ENCODE measurements at regions not wholly inside any gene's neighbourhood (a gene's known extent, or its start where the extent isn't known, plus 50 kb on each side); places are given as distances from the start of the nearest gene placed in this dataset.

DNA sequence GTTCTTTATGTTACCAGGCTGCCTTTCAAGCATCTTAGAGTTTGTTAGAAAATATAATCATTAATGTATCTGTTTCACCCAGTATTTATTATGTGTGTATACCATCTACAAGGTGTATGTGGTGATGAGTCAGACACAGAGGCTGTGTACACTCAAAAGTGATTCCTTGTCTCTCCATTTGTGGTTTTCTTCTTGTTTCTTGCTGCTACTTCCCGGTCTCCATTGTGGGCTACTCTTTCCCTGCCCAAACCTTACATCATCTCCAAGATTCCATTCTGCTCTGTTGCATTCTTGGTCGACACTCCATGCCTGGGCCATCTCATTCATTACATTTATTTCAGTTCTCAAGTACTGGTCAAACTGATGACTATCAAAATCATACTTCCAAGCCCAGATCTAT is 182.2 kb upstream of the STXBP5 start:
- H3K36me3 ChIP-seq: no peaks in the 10 kb centered on the region

DNA sequence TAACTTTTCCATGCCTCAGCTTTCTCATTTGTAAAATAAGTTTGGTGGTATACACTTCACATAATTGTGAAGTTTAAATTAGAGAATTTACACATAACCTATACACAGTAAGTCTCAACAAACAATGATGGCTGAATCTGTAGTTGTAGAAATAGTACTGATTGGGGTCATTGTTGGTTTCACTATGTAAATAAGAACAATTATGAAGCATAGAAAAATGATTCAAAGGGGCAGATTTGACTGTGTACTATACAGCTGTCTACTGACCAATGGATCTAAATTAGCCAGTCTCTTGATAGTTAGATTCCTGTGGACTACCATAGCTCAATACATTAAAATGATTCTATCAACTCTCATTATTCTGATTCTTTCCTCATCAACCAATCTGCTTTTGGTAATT is 181.1 kb upstream of the STXBP5 start:
- H3K36me3 ChIP-seq: no peaks in the 10 kb centered on the region
- H3K27ac ChIP-seq: no peak overlapping the region
- no peaks in the 10 kb centered on the region for H3K27me3 ChIP-seq
- DNase-seq (ENCODE audit: low spot score in 2 of 2): no peak
- no peaks in the 10 kb centered on the region for H3K4me1 ChIP-seq
- TF ChIP-seq POLR2A (IDR thresholded peaks at IDR 0.05): no peak
- TF ChIP-seq EP300 (IDR thresholded peaks at IDR 0.05): no peak
- TF ChIP-seq, protein P1, sequence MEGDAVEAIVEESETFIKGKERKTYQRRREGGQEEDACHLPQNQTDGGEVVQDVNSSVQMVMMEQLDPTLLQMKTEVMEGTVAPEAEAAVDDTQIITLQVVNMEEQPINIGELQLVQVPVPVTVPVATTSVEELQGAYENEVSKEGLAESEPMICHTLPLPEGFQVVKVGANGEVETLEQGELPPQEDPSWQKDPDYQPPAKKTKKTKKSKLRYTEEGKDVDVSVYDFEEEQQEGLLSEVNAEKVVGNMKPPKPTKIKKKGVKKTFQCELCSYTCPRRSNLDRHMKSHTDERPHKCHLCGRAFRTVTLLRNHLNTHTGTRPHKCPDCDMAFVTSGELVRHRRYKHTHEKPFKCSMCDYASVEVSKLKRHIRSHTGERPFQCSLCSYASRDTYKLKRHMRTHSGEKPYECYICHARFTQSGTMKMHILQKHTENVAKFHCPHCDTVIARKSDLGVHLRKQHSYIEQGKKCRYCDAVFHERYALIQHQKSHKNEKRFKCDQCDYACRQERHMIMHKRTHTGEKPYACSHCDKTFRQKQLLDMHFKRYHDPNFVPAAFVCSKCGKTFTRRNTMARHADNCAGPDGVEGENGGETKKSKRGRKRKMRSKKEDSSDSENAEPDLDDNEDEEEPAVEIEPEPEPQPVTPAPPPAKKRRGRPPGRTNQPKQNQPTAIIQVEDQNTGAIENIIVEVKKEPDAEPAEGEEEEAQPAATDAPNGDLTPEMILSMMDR (IDR thresholded peaks at IDR 0.05): no peak
- H3K4me3 ChIP-seq: no peak overlapping the region
- H3K9me3 ChIP-seq: no peaks in the 10 kb centered on the region

More for the DNA sequence above, 182.2 kb upstream of the STXBP5 start:
- Histone ChIP-seq H3K27ac (no peak overlapping the region), H3K27me3 (no peaks in the 10 kb centered on the region), H3K4me3 (no peak overlapping the region), H3K4me1 (no peaks in the 10 kb centered on the region), H3K9me3 (no peaks in the 10 kb centered on the region)
- no peak for DNase-seq (ENCODE audit: low spot score in 2 of 2)
- WGBS, 2 donors: 80 to 82% methylated on average over 2 of the region's 2 CpGs
- TF ChIP-seq EP300 (IDR thresholded peaks at IDR 0.05) (no peak), POLR2A (IDR thresholded peaks at IDR 0.05) (no peak)
- TF ChIP-seq, protein P1 (IDR thresholded peaks at IDR 0.05): no peak

DNA sequence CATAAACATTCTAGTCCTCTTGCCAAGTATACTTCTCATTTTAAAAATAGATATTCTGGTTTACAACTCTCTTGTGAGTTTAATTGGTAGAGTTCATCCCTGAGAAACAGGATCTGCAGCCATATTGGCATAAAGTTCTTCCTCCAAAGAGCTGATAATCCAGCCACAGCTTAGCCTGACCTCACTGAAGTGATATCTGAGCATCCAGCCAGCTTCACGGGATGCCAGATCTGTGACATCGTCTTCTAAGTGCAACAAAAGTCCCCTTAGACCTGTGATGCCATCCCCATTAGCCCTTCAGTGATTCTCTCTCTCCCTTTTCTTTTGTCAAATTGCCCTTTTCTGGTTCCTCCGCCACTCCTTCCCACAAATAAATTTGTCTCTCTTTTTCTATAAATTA is 180.6 kb upstream of the STXBP5 start:
- Histone ChIP-seq H3K4me3 (no peak overlapping the region), H3K27ac (no peak overlapping the region), H3K36me3 (no peaks in the 10 kb centered on the region), H3K27me3 (no peaks in the 10 kb centered on the region), H3K9me3 (no peaks in the 10 kb centered on the region), H3K4me1 (no peaks in the 10 kb centered on the region)
- TF ChIP-seq EP300 (IDR thresholded peaks at IDR 0.05): no peak
- DNase-seq (ENCODE audit: low spot score in 2 of 2): no peak
- 51 to 63% methylated on average over 3 of the region's 3 CpGs for WGBS, 2 donors

DNA sequence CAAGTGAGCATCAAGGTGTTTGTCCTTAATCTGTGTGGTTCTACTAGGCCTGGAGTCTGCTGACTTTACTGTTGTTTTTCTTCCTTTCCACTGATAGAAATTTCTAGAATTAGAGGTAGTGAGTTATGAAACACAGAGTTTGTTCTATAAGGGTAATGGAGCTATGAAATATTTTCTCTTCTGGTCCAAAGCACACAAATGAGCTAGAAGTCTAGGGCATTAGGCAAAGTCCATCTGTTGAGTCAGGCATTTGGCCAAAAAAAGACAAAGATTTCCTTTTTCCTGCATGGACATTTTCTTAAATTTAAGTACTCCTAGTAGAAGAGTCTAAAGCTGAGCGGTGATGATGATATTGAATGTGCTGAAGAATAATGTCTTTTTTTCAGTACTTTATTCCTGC is 174.3 kb upstream of the STXBP5 start:
- 73 to 77% methylated on average over 1 of the region's 1 CpG for WGBS, 2 donors

DNA sequence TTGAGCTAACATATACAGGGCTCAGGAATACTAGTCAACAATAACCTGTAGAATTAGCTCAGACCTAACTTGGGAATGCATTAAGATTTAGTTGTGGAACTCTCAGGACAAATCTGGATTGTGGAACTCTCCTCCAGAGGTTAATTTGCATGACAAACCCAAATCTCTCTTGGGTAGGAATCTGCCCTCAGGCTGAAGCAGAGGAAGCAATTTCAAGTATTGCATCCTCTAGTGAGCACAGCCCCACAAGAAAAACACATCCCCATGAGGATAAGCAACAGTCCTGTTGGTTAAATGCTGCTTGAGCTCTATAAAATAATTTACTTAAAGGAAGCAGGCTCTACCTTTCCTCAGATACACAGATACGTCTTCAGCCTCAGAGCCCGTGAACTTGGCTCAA is 170.9 kb upstream of the STXBP5 start:
- H3K36me3 ChIP-seq: no peaks in the 10 kb centered on the region
- no peaks in the 10 kb centered on the region for H3K4me1 ChIP-seq
- no peak for DNase-seq (ENCODE audit: low spot score in 2 of 2)
- no peak overlapping the region for H3K4me3 ChIP-seq
- TF ChIP-seq POLR2A (IDR thresholded peaks at IDR 0.05) (no peak), EP300 (IDR thresholded peaks at IDR 0.05) (no peak)
- TF ChIP-seq, protein P1 (IDR thresholded peaks at IDR 0.05): no peak
- no peak overlapping the region for H3K27ac ChIP-seq
- no peaks in the 10 kb centered on the region for H3K9me3 ChIP-seq
- no peaks in the 10 kb centered on the region for H3K27me3 ChIP-seq
- 68 to 72% methylated on average over 2 of the region's 2 CpGs for WGBS, 2 donors

More for the DNA sequence above, 174.3 kb upstream of the STXBP5 start:
- H3K36me3 ChIP-seq: no peaks in the 10 kb centered on the region
- TF ChIP-seq, protein P1 (IDR thresholded peaks at IDR 0.05): no peak
- TF ChIP-seq POLR2A (IDR thresholded peaks at IDR 0.05): no peak
- TF ChIP-seq EP300 (IDR thresholded peaks at IDR 0.05): no peak
- no peaks in the 10 kb centered on the region for H3K9me3 ChIP-seq
- no peak overlapping the region for H3K4me3 ChIP-seq
- no peaks in the 10 kb centered on the region for H3K27me3 ChIP-seq
- no peak overlapping the region for H3K27ac ChIP-seq
- no peak for DNase-seq (ENCODE audit: low spot score in 2 of 2)
- no peaks in the 10 kb centered on the region for H3K4me1 ChIP-seq

DNA sequence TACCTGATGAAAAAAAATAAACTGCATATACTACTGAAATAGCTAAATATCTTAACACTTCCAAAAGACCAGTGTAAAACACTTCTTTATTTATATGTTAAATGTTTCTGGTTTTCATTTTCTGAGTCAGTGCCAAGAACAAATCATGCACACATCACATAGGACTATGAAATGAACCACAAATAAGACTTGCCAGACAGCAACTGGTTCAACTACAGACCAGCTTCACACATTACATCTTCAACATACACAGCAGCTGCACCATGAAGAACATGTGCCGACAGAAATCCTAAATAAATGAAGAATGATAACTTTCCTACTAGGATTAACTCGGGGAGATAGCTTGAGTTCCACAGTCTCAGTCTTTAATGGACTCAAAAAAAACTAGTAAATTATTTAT is 168.3 kb upstream of the STXBP5 start:
- Histone ChIP-seq H3K27ac (no peak overlapping the region), H3K36me3 (no peaks in the 10 kb centered on the region), H3K4me3 (no peak overlapping the region), H3K27me3 (no peaks in the 10 kb centered on the region), H3K4me1 (no peaks in the 10 kb centered on the region), H3K9me3 (no peaks in the 10 kb centered on the region)
- DNase-seq (ENCODE audit: low spot score in 2 of 2): no peak
- TF ChIP-seq POLR2A (IDR thresholded peaks at IDR 0.05): no peak
- no peak for TF ChIP-seq EP300 (IDR thresholded peaks at IDR 0.05)
- TF ChIP-seq, protein P1 (IDR thresholded peaks at IDR 0.05): no peak
- 91 to 95% methylated on average over 2 of the region's 2 CpGs for WGBS, 2 donors
